Esophagus muscularis mucosa (tissue), 3 donors: ENCODE measurements at regions not wholly inside any gene's neighbourhood (a gene's known extent, or its start where the extent isn't known, plus 50 kb on each side); places are given as distances from the start of the nearest gene placed in this dataset.

Experiments used
- CTCF ChIP-seq, 3 experiments: fragments of 200-600 bp in 2 of 3; fragments of 450-650 bp in 1 of 3; sonication (generic) in 2 of 3; IDR thresholded peaks; one replicate each; pipeline ENCODE4 v1.5.1; 2017 to 2019; ENCODE audit warnings: antibody characterized with exemption in 3 of 3, mild to moderate bottlenecking in 2 of 3, moderate library complexity in 1 of 3
- POLR2A ChIP-seq: fragments of 450-650 bp; IDR thresholded peaks from one replicate; pipeline ENCODE4 v1.6.1; 2017; ENCODE audit warnings: antibody characterized with exemption, moderate library complexity, mild to moderate bottlenecking, low read depth
- POLR2AphosphoS5 ChIP-seq, 2 donors: sonication (generic); formaldehyde crosslinking; IDR thresholded peaks; one replicate each; pipeline ENCODE4 v1.6.1; 2017; ENCODE audit warnings: antibody characterized with exemption in 2 of 2

- no peak for TF ChIP-seq CTCF (IDR thresholded peaks at IDR 0.05)
- TF ChIP-seq POLR2A, result no peak
- TF ChIP-seq POLR2AphosphoS5 (IDR thresholded peaks at IDR 0.05), result no peak
Observed at GRCh38 chr11:79894111-79894510, 453.3 kb upstream of the TENM4 start.
